ENCODE measurements at regions not wholly inside any gene's neighbourhood (a gene's known extent, or its start where the extent isn't known, plus 50 kb on each side); places are given as distances from the start of the nearest gene placed in this dataset.

DNA sequence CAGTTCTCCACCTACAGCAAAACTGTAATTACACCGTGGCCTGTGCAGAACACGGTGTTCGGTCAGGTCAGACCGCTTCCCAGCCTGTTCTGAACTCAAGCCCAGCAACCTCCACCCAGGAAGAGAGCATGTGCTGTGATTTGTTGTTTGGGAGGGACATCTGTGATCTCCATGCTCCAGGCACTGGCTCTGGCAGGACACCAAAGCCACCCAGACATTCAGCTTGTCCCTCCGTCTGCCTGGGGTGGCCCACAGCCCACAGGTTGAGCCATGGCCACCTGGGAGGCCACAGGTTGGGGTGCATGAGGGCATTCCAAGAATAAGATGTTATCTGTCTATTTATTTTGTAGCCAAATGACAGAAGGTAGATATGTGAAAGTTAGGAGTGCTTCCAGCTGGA is 1091.1 kb downstream of the VRK1 start:
- TF ChIP-seq NFE2L2 (IDR thresholded peaks at IDR 0.05; ENCODE audit: low read depth, low read length) (no peak), POLR2A (IDR thresholded peaks at IDR 0.05; ENCODE audit: low read depth, low read length) (no peak)
- TF ChIP-seq, protein P1, sequence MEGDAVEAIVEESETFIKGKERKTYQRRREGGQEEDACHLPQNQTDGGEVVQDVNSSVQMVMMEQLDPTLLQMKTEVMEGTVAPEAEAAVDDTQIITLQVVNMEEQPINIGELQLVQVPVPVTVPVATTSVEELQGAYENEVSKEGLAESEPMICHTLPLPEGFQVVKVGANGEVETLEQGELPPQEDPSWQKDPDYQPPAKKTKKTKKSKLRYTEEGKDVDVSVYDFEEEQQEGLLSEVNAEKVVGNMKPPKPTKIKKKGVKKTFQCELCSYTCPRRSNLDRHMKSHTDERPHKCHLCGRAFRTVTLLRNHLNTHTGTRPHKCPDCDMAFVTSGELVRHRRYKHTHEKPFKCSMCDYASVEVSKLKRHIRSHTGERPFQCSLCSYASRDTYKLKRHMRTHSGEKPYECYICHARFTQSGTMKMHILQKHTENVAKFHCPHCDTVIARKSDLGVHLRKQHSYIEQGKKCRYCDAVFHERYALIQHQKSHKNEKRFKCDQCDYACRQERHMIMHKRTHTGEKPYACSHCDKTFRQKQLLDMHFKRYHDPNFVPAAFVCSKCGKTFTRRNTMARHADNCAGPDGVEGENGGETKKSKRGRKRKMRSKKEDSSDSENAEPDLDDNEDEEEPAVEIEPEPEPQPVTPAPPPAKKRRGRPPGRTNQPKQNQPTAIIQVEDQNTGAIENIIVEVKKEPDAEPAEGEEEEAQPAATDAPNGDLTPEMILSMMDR (conservative IDR thresholded peaks at IDR 0.05; ENCODE audit: low read depth, low read length), result no peak

All from IMR-90 (cell line).